Activated CD4-positive, alpha-beta T cell treated with anti-CD3 and anti-CD28 coated beads for 36 hours (primary cell): ENCODE measurements at regions not wholly inside any gene's neighbourhood (a gene's known extent, or its start where the extent isn't known, plus 50 kb on each side); places are given as distances from the start of the nearest gene placed in this dataset.
"Not testable (repeated sequence)": the region's sequence is repeated elsewhere in the genome, so short reads cannot be mapped to it uniquely, and the experiment has no call there.

Experiments
- ATAC-seq: fragments of 200-7000 bp; cut with Tn5 transposase; one replicate; pipeline ENCODE4 v1.10.0; 2021; ENCODE audit warnings: mild to moderate bottlenecking, moderate library complexity
- CTCF ChIA-PET: fragments of 350-600 bp; sonication (Branson Sonifier 250); formaldehyde crosslinking; loops from one replicate; lab custom pipeline; 2021; ENCODE audit warnings: antibody characterized with exemption; lab: Charles Lee
- POLR2A ChIA-PET: fragments of 350-600 bp; sonication (Branson Sonifier 250); formaldehyde crosslinking; loops from one replicate; lab custom pipeline; 2021; ENCODE audit warnings: antibody characterized with exemption, inconsistent platforms; lab: Charles Lee
- DNase-seq: peaks from one replicate; pipeline ENCODE4 v3.0.0-alpha.2; 2020
- H3K27ac Mint-ChIP-seq: one replicate; pipeline ENCODE4 v1.8.0; 2021; ENCODE audit warnings: mixed read lengths
- H3K27me3 Mint-ChIP-seq: one replicate; pipeline ENCODE4 v1.8.0; 2021; ENCODE audit warnings: mixed read lengths
- H3K36me3 Mint-ChIP-seq: one replicate; pipeline ENCODE4 v1.8.0; 2021; ENCODE audit warnings: low read depth, mixed read lengths
- H3K4me1 Mint-ChIP-seq: one replicate; pipeline ENCODE4 v1.8.0; 2021; ENCODE audit warnings: mixed read lengths
- H3K4me3 Mint-ChIP-seq: one replicate; pipeline ENCODE4 v1.8.0; 2021; ENCODE audit warnings: mild to moderate bottlenecking, moderate library complexity, mixed read lengths
- H3K9me3 Mint-ChIP-seq: one replicate; pipeline ENCODE4 v1.8.0; 2021; ENCODE audit warnings: low read depth, mixed read lengths
- intact Hi-C, 2 experiments: fragments of 100-400 bp; cut with DNase I in 1 of 2; cut with micrococcal nuclease in 1 of 2; formaldehyde crosslinking; loops; one replicate each; pipeline versions ENCODE4 v1.14.2 to v1.15.1; 2022 to 2024; cut with DNase I, micrococcal nuclease

GRCh38 chr2:105674859-105675541 is 69.7 kb upstream of the NCK2 start:
- Mint-ChIP-seq H3K4me3 (no peak overlapping the region), H3K9me3 (no peaks in the 10 kb centered on the region), H3K27me3 (no peaks in the 10 kb centered on the region), H3K27ac (peak overlapping the region; percentile 96), H3K4me1 (peaks cover 33% of the 10 kb centered on the region), H3K36me3 (no peaks in the 10 kb centered on the region)
- peak; percentile 94 for ATAC-seq
- ChIA-PET POLR2A (no interaction called here), CTCF (interaction anchor here (0.6 kb wide), 2 partner anchors 28 to 46 kb away, joined by 3 read pairs; no protein-coding TSS in a partner anchor)
- intact Hi-C loops = loop anchor here (5.0 to 10.0 kb wide), 4 partner anchors 60 to 122 kb away; no protein-coding TSS in a partner anchor
- peak; percentile 81 for DNase-seq

- H3K4me3 Mint-ChIP-seq = no peak overlapping the region
- peak overlapping the region; percentile 96 for H3K27ac Mint-ChIP-seq
- DNase-seq (no peak), ATAC-seq (no peak)
- H3K27me3 Mint-ChIP-seq = no peaks in the 10 kb centered on the region
- POLR2A ChIA-PET = no interaction called here
- H3K4me1 Mint-ChIP-seq = peaks cover 33% of the 10 kb centered on the region
- CTCF ChIA-PET = interaction anchor here (0.6 kb wide), 2 partner anchors 28 to 47 kb away, joined by 3 read pairs; no protein-coding TSS in a partner anchor
- intact Hi-C loops = loop anchor here (10.0 kb wide), 2 partner anchors 60 to 90 kb away; no protein-coding TSS in a partner anchor
- H3K9me3 Mint-ChIP-seq = no peaks in the 10 kb centered on the region
- H3K36me3 Mint-ChIP-seq = no peaks in the 10 kb centered on the region
These were observed 70.3 kb upstream of the NCK2 start for GRCh38 chr2:105674401-105674800.

- ChIA-PET CTCF (no interaction called here), POLR2A (interaction anchor here (0.6 kb wide), 1 partner anchor 912 kb away, joined by 3 read pairs; no protein-coding TSS in a partner anchor)
- Mint-ChIP-seq H3K9me3 (peaks cover 11% of the 10 kb centered on the region), H3K27ac (no peak overlapping the region), H3K4me3 (no peak overlapping the region), H3K36me3 (peaks cover 4% of the 10 kb centered on the region), H3K27me3 (no peaks in the 10 kb centered on the region), H3K4me1 (peaks cover 19% of the 10 kb centered on the region)
- ATAC-seq (no peak), DNase-seq (no peak)
- intact Hi-C loops = loop anchor here (10.0 kb wide), 2 partner anchors 64 to 86 kb away; no protein-coding TSS in a partner anchor
These were observed 73.6 kb upstream of the NCK2 start for GRCh38 chr2:105671156-105671555.

GRCh38 chr2:105669384-105669891 is 75.3 kb upstream of the NCK2 start:
- Mint-ChIP-seq H3K4me1 (peaks cover 3% of the 10 kb centered on the region), H3K36me3 (peaks cover 8% of the 10 kb centered on the region), H3K27ac (no peak overlapping the region), H3K4me3 (no peak overlapping the region), H3K9me3 (peaks cover 20% of the 10 kb centered on the region), H3K27me3 (no peaks in the 10 kb centered on the region)
- ATAC-seq = no peak
- intact Hi-C loops = no loop called here
- ChIA-PET POLR2A (no interaction called here), CTCF (no interaction called here)
- DNase-seq = no peak

GRCh38 chr2:105665480-105665879 is 79.2 kb upstream of the NCK2 start:
- CTCF ChIA-PET = no interaction called here
- no peaks in the 10 kb centered on the region for H3K27me3 Mint-ChIP-seq

GRCh38 chr2:105660489-105660888 is 84.2 kb upstream of the NCK2 start:
- CTCF ChIA-PET = no interaction called here
- POLR2A ChIA-PET = no interaction called here
- H3K9me3 Mint-ChIP-seq = peaks cover 12% of the 10 kb centered on the region

More at GRCh38 chr2:105665480-105665879, 79.2 kb upstream of the NCK2 start:
- DNase-seq = no peak
- no peak overlapping the region for H3K27ac Mint-ChIP-seq
- H3K9me3 Mint-ChIP-seq = peaks cover 25% of the 10 kb centered on the region
- no peak for ATAC-seq
- H3K36me3 Mint-ChIP-seq = peaks cover 8% of the 10 kb centered on the region
- POLR2A ChIA-PET = interaction anchor here (0.6 kb wide), 1 partner anchor 142 kb away, joined by 3 read pairs; no protein-coding TSS in a partner anchor
- intact Hi-C loops = no loop called here
- H3K4me3 Mint-ChIP-seq = no peak overlapping the region
- no peaks in the 10 kb centered on the region for H3K4me1 Mint-ChIP-seq

GRCh38 chr2:105655723-105656606 is 88.7 kb upstream of the NCK2 start:
- ATAC-seq, DNase-seq, H3K9me3 Mint-ChIP-seq, intact Hi-C loops, H3K27me3 Mint-ChIP-seq, H3K27ac Mint-ChIP-seq, H3K4me3 Mint-ChIP-seq, POLR2A ChIA-PET, H3K36me3 Mint-ChIP-seq, H3K4me1 Mint-ChIP-seq: not testable (repeated sequence)
- CTCF ChIA-PET = interaction anchor here (1.6 kb wide), 1 partner anchor 141 kb away, joined by 3 read pairs; no protein-coding TSS in a partner anchor

More at GRCh38 chr2:105660489-105660888, 84.2 kb upstream of the NCK2 start:
- Mint-ChIP-seq H3K27me3 (no peaks in the 10 kb centered on the region), H3K27ac (no peak overlapping the region), H3K4me1 (peaks cover 2% of the 10 kb centered on the region), H3K36me3 (peaks cover under 1% of the 10 kb centered on the region), H3K4me3 (no peak overlapping the region)
- no peak for ATAC-seq
- no peak for DNase-seq
- intact Hi-C loops = no loop called here

GRCh38 chr2:105655244-105655643 is 89.5 kb upstream of the NCK2 start:
- H3K27me3 Mint-ChIP-seq = no peaks in the 10 kb centered on the region
- peaks cover 2% of the 10 kb centered on the region for H3K9me3 Mint-ChIP-seq
- peaks cover 11% of the 10 kb centered on the region for H3K4me1 Mint-ChIP-seq
- no peak overlapping the region for H3K4me3 Mint-ChIP-seq
- H3K27ac Mint-ChIP-seq = no peak overlapping the region
- CTCF ChIA-PET = interaction anchor here (0.9 to 1.6 kb wide), 2 partner anchors 49 to 141 kb away, joined by 3 read pairs; no protein-coding TSS in a partner anchor
- H3K36me3 Mint-ChIP-seq = no peaks in the 10 kb centered on the region
- ATAC-seq = no peak
- intact Hi-C loops = no loop called here
- no peak for DNase-seq
- POLR2A ChIA-PET = no interaction called here

- ATAC-seq = peak; percentile 63
- Mint-ChIP-seq H3K27me3 (no peaks in the 10 kb centered on the region), H3K4me1 (peaks cover 11% of the 10 kb centered on the region), H3K9me3 (peaks cover 2% of the 10 kb centered on the region), H3K4me3 (no peak overlapping the region), H3K36me3 (no peaks in the 10 kb centered on the region), H3K27ac (no peak overlapping the region)
- CTCF ChIA-PET = interaction anchor here (0.9 to 1.6 kb wide), 2 partner anchors 48 to 142 kb away, joined by 3 read pairs; no protein-coding TSS in a partner anchor
- POLR2A ChIA-PET = no interaction called here
- intact Hi-C loops = loop anchor here in 1 of 2 experiments (5.0 kb wide), 1 partner anchor 83 kb away; no protein-coding TSS in a partner anchor
- DNase-seq = no peak
These were observed 90.2 kb upstream of the NCK2 start for GRCh38 chr2:105654474-105655004.

GRCh38 chr2:105653302-105653701 is 91.4 kb upstream of the NCK2 start:
- ATAC-seq (no peak), DNase-seq (no peak)
- Mint-ChIP-seq H3K27me3 (no peaks in the 10 kb centered on the region), H3K4me3 (no peak overlapping the region), H3K9me3 (no peaks in the 10 kb centered on the region), H3K36me3 (no peaks in the 10 kb centered on the region), H3K27ac (no peak overlapping the region), H3K4me1 (peaks cover 11% of the 10 kb centered on the region)
- POLR2A ChIA-PET = no interaction called here
- CTCF ChIA-PET = no interaction called here
- intact Hi-C loops = loop anchor here in 1 of 2 experiments (5.0 kb wide), 1 partner anchor 84 kb away; no protein-coding TSS in a partner anchor
